ENCODE measurements at regions not wholly inside any gene's neighbourhood (a gene's known extent, or its start where the extent isn't known, plus 50 kb on each side); places are given as distances from the start of the nearest gene placed in this dataset.

- TF ChIP-seq CTCF (IDR thresholded peaks at IDR 0.05 in 2 of 3, conservative IDR thresholded peaks at IDR 0.05 in 1 of 3; ENCODE audit: insufficient read depth in 2 of 3, low read depth in 1 of 3, low read length in 3 of 3) (no peak), MGA (IDR thresholded peaks at IDR 0.05) (no peak), KDM1A (IDR thresholded peaks at IDR 0.05) (no peak), MXI1 (IDR thresholded peaks at IDR 0.05; ENCODE audit: low read depth, low read length) (no peak), SAP30 (IDR thresholded peaks at IDR 0.05; ENCODE audit: borderline replicate concordance, insufficient read depth, low read depth, low read length, poor library complexity, severe bottlenecking) (no peak), E2F6 (IDR thresholded peaks at IDR 0.05; ENCODE audit: borderline replicate concordance in 1 of 2, extremely low read depth in 1 of 2, insufficient read depth in 1 of 2, insufficient read length in 1 of 2, low read depth in 1 of 2, low read length in 1 of 2, poor library complexity in 1 of 2, severe bottlenecking in 1 of 2) (no peak), CAMTA2 (CRISPR knock-in tag; conservative IDR thresholded peaks at IDR 0.05) (no peak), EZH2 (IDR thresholded peaks at IDR 0.05; ENCODE audit: borderline replicate concordance, low read depth, low read length) (no peak), ZBTB34 (CRISPR knock-in tag; IDR thresholded peaks at IDR 0.05) (no peak), MECOM (CRISPR knock-in tag; IDR thresholded peaks at IDR 0.05) (no peak)
These were observed 149.4 kb downstream of the ELAVL4 start for GRCh38 chr1:50257940-50258685.
